CMK (cell line): ENCODE measurements at regions not wholly inside any gene's neighbourhood (a gene's known extent, or its start where the extent isn't known, plus 50 kb on each side); places are given as distances from the start of the nearest gene placed in this dataset.
"Not testable (repeated sequence)": the region's sequence is repeated elsewhere in the genome, so short reads cannot be mapped to it uniquely, and the experiment has no call there.

Experiments
- DNase-seq: peaks from one replicate; pipeline ENCODE4 v3.0.0-alpha.2; 2010; ENCODE audit warnings: low read depth

- no peak for DNase-seq
These were observed 96.7 kb upstream of the GADD45A start for GRCh38 chr1:67588178-67588855.

DNA sequence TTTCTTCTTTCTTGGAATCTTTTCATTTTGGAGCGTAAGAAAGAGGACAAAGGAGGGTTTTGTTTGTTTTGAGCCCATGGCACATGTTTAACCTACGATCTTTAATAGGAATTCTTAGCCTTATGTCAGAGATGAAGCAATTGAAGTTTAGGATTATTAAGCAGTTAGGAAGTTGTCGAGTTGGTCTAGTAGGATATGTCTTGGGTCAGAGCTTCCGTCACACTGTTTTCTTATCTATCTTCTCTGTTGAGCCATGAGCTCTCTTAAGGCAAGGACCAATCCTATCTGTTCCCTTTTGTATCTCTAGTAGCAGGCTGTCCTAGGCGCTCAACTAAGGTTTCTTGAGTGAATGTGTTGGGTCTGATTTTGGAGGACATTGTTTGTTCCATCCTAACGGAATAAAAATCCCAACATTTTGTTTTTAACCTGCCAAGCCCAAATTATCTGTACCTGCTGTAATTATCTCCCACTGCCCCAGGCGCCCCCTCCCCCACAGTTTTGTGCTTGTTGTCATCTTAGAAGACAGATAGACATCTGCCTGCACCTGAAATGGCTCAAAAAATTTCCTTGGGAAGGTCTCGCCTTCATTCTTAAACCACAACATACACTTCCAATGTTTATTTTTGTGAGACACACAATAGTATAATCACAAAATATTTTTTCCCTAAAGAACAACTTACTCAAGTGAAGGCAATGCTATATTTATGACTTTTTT is 95.3 kb upstream of the GADD45A start:
- DNase-seq: peak; percentile 9

DNA sequence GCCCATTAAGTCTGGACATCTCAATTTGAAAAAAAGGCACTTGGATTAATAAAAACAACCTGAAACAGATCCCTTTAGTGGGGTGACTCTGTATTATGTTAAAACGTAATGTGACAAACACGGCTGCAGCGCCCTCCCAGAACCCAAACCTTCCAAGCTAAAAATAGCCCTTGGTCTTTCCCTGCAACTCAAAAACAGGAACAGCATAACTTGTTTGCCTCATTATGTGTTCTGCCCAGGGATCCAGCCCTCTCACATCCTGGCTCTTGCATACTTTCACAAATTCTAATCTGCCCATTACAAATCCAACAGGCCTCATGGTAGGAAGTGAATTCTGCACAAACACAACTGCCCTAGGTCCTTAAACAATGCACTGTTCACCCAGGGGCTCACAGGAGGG is 94.7 kb upstream of the GADD45A start:
- DNase-seq: no peak

DNA sequence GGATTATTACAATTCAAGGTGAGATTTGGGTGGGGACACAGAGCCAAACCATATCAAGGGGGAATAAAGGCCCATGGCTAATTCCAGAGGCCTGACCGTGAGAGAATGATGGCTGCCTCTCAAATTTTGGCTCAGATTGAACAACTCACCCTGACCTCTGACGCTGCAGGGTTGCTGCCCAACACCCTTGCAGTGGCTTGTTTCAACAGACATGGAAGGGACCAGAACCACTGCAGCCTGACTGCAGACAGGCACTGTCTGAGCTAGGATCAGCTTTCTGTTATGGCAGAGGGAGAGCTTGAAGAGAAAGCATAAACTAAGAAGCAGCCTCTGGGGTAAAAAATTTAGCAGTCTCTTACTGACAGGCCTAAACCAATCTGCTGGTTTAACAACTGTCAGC is 90.2 kb upstream of the GADD45A start:
- DNase-seq: no peak

GRCh38 chr1:67596674-67597073 is 88.3 kb upstream of the GADD45A start:
- no peak for DNase-seq

- no peak for DNase-seq
These were observed 87.7 kb upstream of the GADD45A start for GRCh38 chr1:67597336-67597735.

DNA sequence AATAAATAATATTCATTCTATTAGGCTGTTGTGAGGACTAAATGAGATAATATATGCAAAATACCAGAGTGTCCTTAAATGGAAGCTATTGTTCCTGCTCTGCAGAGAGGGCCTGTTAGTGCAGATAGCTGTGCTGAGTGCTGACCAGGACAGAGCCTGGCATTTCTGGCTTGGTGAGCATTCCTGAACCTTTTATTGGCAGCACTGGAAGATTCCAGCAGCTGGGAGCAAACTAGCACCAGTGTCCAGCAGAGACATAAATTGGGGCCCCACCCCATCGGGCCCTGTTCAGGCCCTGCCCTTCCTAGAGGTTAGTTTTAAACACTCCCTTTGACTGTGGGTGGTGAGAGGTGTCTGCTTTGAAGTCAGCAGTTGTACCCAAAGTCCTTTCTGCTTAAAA is 85.9 kb upstream of the GADD45A start:
- DNase-seq: no peak

- DNase-seq: no peak
These were observed 83.5 kb upstream of the GADD45A start for GRCh38 chr1:67601539-67601938.

- DNase-seq: no peak
These were observed 83.0 kb upstream of the GADD45A start for GRCh38 chr1:67601955-67602354.

- no peak for DNase-seq
These were observed 80.2 kb upstream of the GADD45A start for GRCh38 chr1:67604778-67605177.

DNA sequence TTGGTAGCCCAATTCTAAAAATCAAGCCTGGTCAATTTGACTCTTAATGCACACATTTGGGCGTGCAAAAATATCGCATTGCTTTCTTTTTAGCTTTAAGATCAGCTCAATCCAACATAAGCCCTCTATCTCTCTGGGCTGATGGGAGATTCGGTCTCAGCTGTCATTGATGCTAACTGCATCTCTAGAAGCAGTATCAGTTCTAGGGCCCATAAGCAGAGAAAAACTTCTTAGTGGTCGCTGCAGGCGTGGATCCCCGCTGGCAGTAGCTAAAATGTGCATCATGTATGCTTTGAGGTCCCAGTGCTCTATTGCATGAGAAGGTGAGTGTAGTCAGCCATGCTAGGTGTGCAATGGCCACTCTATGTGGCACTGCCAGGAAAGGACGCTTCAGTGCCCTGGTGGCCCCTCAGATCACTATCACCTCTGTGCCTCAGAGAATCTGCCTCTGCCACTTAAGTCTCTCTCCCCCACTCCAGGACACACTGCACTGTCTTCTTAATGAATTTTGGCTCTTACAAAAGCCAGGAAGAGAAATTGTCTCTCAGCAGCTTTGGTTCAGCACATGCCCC is 79.7 kb upstream of the GADD45A start:
- DNase-seq: no peak

GRCh38 chr1:67607286-67607685 is 77.7 kb upstream of the GADD45A start:
- DNase-seq: no peak

- no peak for DNase-seq
These were observed 77.3 kb upstream of the GADD45A start for GRCh38 chr1:67607699-67608098.

DNA sequence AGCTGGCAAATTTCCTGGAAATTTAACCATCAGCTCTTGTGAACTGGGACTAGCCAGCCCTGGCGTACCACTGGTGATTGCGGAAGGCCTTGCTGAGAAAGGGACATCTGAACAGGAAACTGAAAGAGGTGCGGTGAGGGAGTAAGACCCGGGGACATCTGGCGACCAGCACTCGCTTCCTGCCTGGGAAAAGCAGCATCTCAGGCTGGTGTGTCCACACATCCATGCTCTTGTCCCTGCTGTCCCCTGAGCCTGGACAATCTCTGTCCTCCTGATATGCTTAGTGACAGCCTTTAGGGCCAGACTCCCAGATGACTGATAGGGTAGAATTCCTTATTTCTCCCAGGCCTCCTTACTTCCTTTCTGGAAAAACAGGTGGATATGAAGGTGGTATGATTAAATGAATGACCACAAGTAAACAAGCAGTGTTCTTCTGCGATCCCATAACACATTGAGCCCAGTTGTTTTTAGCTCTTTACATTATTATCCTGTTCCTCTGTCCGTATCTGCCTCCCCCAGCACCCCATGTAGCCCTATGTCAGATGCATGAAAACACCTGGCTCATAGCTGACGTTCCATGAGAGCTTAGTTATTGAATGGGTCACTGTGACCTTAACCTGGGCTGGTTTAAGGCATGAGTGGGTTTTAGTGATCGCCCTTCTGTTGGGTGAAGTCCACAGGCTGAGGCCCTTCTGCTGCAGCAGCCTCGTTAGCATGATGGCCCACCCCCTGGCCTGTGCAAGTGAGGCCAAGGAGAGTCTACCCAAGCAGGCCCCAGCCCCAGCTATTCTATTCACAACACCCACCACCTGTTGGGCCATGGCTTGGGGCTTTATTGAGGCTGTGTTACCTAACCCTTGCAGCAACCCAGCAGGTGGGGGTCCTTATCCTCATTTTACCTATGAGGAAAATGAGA is 76.1 kb upstream of the GADD45A start:
- no peak for DNase-seq

GRCh38 chr1:67609577-67610341 is 75.2 kb upstream of the GADD45A start:
- no peak for DNase-seq

- no peak for DNase-seq
These were observed 74.6 kb upstream of the GADD45A start for GRCh38 chr1:67610450-67610849.

GRCh38 chr1:67611846-67612245 is 73.2 kb upstream of the GADD45A start:
- no peak for DNase-seq

GRCh38 chr1:67612788-67613241 is 72.2 kb upstream of the GADD45A start:
- no peak for DNase-seq

- DNase-seq: not testable (repeated sequence)
These were observed 71.5 kb upstream of the GADD45A start for GRCh38 chr1:67613479-67613878.

DNA sequence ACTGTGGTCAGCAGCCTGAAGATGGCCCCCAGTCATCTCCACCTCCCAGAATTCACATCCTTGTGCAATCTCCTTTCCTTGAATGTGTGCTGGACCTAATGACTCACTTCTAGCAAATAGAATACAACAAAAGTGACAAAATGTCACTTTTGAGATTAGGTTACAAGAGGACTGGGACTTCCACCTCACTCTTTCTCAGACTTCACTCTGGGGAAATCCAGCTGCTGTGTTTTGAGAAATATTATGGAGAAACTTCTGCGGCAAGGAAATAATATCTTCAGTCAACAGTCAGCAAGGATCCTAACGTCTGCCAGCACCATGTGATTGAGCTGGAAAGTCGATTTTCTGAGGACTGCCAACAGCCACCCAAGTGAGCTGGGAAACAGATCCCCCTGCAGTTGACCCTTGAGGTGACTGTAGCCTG is 70.5 kb upstream of the GADD45A start:
- DNase-seq: no peak

GRCh38 chr1:67615886-67616285 is 69.1 kb upstream of the GADD45A start:
- no peak for DNase-seq
